B cell (primary cell): ENCODE measurements at regions not wholly inside any gene's neighbourhood (a gene's known extent, or its start where the extent isn't known, plus 50 kb on each side); places are given as distances from the start of the nearest gene placed in this dataset.

ENCODE experiments used
- CTCF ChIP-seq: fragments of 200-600 bp; IDR thresholded peaks from one replicate; pipeline ENCODE4 v1.8.0; 2022; ENCODE audit warnings: antibody characterized with exemption, mild to moderate bottlenecking
- EZH2 ChIP-seq: IDR thresholded peaks from 2 replicates; pipeline ENCODE4 v1.6.1; 2012; ENCODE audit warnings: borderline replicate concordance, low read depth, mild to moderate bottlenecking, moderate library complexity, low read length; ENCODE audit not compliant: insufficient read depth, poor library complexity, severe bottlenecking

- TF ChIP-seq CTCF, result no peak
- no peak for TF ChIP-seq EZH2
Observed at GRCh38 chr12:25710128-25710527, 157.0 kb upstream of the LMNTD1 start.
